Activated T-helper 2 cell treated with anti-CD3 and anti-CD28 coated beads, Interferon-gamma antibody, Interleukin-2, Interleukin-4, amounts not matched to agents 10 μg/mL and 5 μg/mL and 100 μg/mL, durations not matched to agents 14 hours and 24 hours and 36 hours (primary cell): ENCODE measurements at regions not wholly inside any gene's neighbourhood (a gene's known extent, or its start where the extent isn't known, plus 50 kb on each side); places are given as distances from the start of the nearest gene placed in this dataset.

ENCODE experiments used
- DNase-seq: peaks from one replicate; pipeline ENCODE4 v3.0.0; 2021; ENCODE audit warnings: low spot score
- H3K27ac Mint-ChIP-seq: one replicate; pipeline ENCODE4 v1.8.0; 2021; ENCODE audit warnings: mixed read lengths
- H3K27me3 Mint-ChIP-seq: one replicate; pipeline ENCODE4 v1.8.0; 2021; ENCODE audit warnings: low read depth, mixed read lengths
- H3K36me3 Mint-ChIP-seq: one replicate; pipeline ENCODE4 v1.8.0; 2021; ENCODE audit warnings: low read depth, mixed read lengths
- H3K4me1 Mint-ChIP-seq: one replicate; pipeline ENCODE4 v1.8.0; 2021; ENCODE audit warnings: low read depth, mixed read lengths
- H3K4me3 Mint-ChIP-seq: one replicate; pipeline ENCODE4 v1.8.0; 2021; ENCODE audit warnings: low read depth, mild to moderate bottlenecking, moderate library complexity, mixed read lengths
- H3K9me3 Mint-ChIP-seq: one replicate; pipeline ENCODE4 v1.8.0; 2021; ENCODE audit warnings: mixed read lengths
- intact Hi-C: fragments of 100-400 bp; cut with micrococcal nuclease; formaldehyde crosslinking; loops from one replicate; pipeline ENCODE4 v1.15.1; 2023

- intact Hi-C loops: no loop called here
- H3K27ac Mint-ChIP-seq: no peak overlapping the region
- H3K4me1 Mint-ChIP-seq: no peaks in the 10 kb centered on the region
- no peaks in the 10 kb centered on the region for H3K36me3 Mint-ChIP-seq
- peaks cover 42% of the 10 kb centered on the region for H3K9me3 Mint-ChIP-seq
- no peak overlapping the region for H3K4me3 Mint-ChIP-seq
- DNase-seq: no peak
- no peaks in the 10 kb centered on the region for H3K27me3 Mint-ChIP-seq
Measured at GRCh38 chr17:52837492-52837891, 679.0 kb upstream of the CA10 start.

GRCh38 chr17:52831536-52831935, 673.0 kb upstream of the CA10 start:
- Mint-ChIP-seq H3K27me3 (no peaks in the 10 kb centered on the region), H3K36me3 (no peaks in the 10 kb centered on the region), H3K4me1 (no peaks in the 10 kb centered on the region), H3K27ac (no peak overlapping the region), H3K4me3 (no peak overlapping the region), H3K9me3 (peaks cover 15% of the 10 kb centered on the region)
- no peak for DNase-seq
- intact Hi-C loops: no loop called here

GRCh38 chr17:52828621-52829020, 670.1 kb upstream of the CA10 start:
- intact Hi-C loops: no loop called here
- Mint-ChIP-seq H3K9me3 (peaks cover 14% of the 10 kb centered on the region), H3K27ac (no peak overlapping the region), H3K4me3 (no peak overlapping the region), H3K36me3 (no peaks in the 10 kb centered on the region), H3K4me1 (no peaks in the 10 kb centered on the region), H3K27me3 (no peaks in the 10 kb centered on the region)
- DNase-seq: no peak

GRCh38 chr17:52827526-52827925, 669.0 kb upstream of the CA10 start:
- Mint-ChIP-seq H3K9me3 (peaks cover 8% of the 10 kb centered on the region), H3K4me1 (no peaks in the 10 kb centered on the region), H3K27me3 (no peaks in the 10 kb centered on the region), H3K4me3 (no peak overlapping the region), H3K27ac (no peak overlapping the region), H3K36me3 (no peaks in the 10 kb centered on the region)
- intact Hi-C loops: no loop called here
- DNase-seq: no peak

- Mint-ChIP-seq H3K9me3 (peaks cover 13% of the 10 kb centered on the region), H3K27ac (no peak overlapping the region), H3K27me3 (no peaks in the 10 kb centered on the region), H3K4me3 (no peak overlapping the region), H3K4me1 (no peaks in the 10 kb centered on the region), H3K36me3 (no peaks in the 10 kb centered on the region)
- intact Hi-C loops: no loop called here
- no peak for DNase-seq
Measured at GRCh38 chr17:52824542-52824941, 666.0 kb upstream of the CA10 start.

- H3K27ac Mint-ChIP-seq: no peak overlapping the region
- intact Hi-C loops: no loop called here
- no peaks in the 10 kb centered on the region for H3K4me1 Mint-ChIP-seq
- H3K4me3 Mint-ChIP-seq: no peak overlapping the region
- H3K9me3 Mint-ChIP-seq: peaks cover 13% of the 10 kb centered on the region
- H3K27me3 Mint-ChIP-seq: no peaks in the 10 kb centered on the region
- no peaks in the 10 kb centered on the region for H3K36me3 Mint-ChIP-seq
- DNase-seq: no peak
Measured at GRCh38 chr17:52823155-52823554, 664.6 kb upstream of the CA10 start.

GRCh38 chr17:52790359-52790955, 631.9 kb upstream of the CA10 start:
- Mint-ChIP-seq H3K27me3 (no peaks in the 10 kb centered on the region), H3K36me3 (no peaks in the 10 kb centered on the region), H3K4me3 (no peak overlapping the region), H3K4me1 (no peaks in the 10 kb centered on the region), H3K9me3 (peaks cover 14% of the 10 kb centered on the region), H3K27ac (no peak overlapping the region)
- DNase-seq: no peak
- intact Hi-C loops: no loop called here

GRCh38 chr17:52789829-52790228, 631.3 kb upstream of the CA10 start:
- Mint-ChIP-seq H3K36me3 (no peaks in the 10 kb centered on the region), H3K27ac (no peak overlapping the region), H3K4me1 (no peaks in the 10 kb centered on the region), H3K27me3 (no peaks in the 10 kb centered on the region), H3K4me3 (no peak overlapping the region), H3K9me3 (peaks cover 18% of the 10 kb centered on the region)
- no peak for DNase-seq
- intact Hi-C loops: no loop called here

- no peak overlapping the region for H3K4me3 Mint-ChIP-seq
- no peak overlapping the region for H3K27ac Mint-ChIP-seq
- no peaks in the 10 kb centered on the region for H3K27me3 Mint-ChIP-seq
- H3K4me1 Mint-ChIP-seq: no peaks in the 10 kb centered on the region
- peaks cover 12% of the 10 kb centered on the region for H3K9me3 Mint-ChIP-seq
- no peaks in the 10 kb centered on the region for H3K36me3 Mint-ChIP-seq
- intact Hi-C loops: no loop called here
- DNase-seq: no peak
Measured at GRCh38 chr17:52776234-52776633, 617.7 kb upstream of the CA10 start.

- no peak for DNase-seq
- H3K27me3 Mint-ChIP-seq: no peaks in the 10 kb centered on the region
- H3K36me3 Mint-ChIP-seq: no peaks in the 10 kb centered on the region
- no peak overlapping the region for H3K4me3 Mint-ChIP-seq
- intact Hi-C loops: no loop called here
- no peaks in the 10 kb centered on the region for H3K4me1 Mint-ChIP-seq
- peaks cover 26% of the 10 kb centered on the region for H3K9me3 Mint-ChIP-seq
- no peak overlapping the region for H3K27ac Mint-ChIP-seq
Measured at GRCh38 chr17:52762794-52763167, 604.3 kb upstream of the CA10 start.

GRCh38 chr17:52762147-52762793, 603.8 kb upstream of the CA10 start:
- H3K4me3 Mint-ChIP-seq: no peak overlapping the region
- intact Hi-C loops: no loop called here
- peaks cover 23% of the 10 kb centered on the region for H3K9me3 Mint-ChIP-seq
- no peaks in the 10 kb centered on the region for H3K4me1 Mint-ChIP-seq
- DNase-seq: no peak
- no peaks in the 10 kb centered on the region for H3K27me3 Mint-ChIP-seq
- H3K36me3 Mint-ChIP-seq: no peaks in the 10 kb centered on the region
- no peak overlapping the region for H3K27ac Mint-ChIP-seq

- H3K27me3 Mint-ChIP-seq: no peaks in the 10 kb centered on the region
Measured at GRCh38 chr17:52759864-52760263, 601.4 kb upstream of the CA10 start.

GRCh38 chr17:52758481-52758880, 600.0 kb upstream of the CA10 start:
- H3K9me3 Mint-ChIP-seq: no peaks in the 10 kb centered on the region
- no peak overlapping the region for H3K4me3 Mint-ChIP-seq
- no peaks in the 10 kb centered on the region for H3K27me3 Mint-ChIP-seq
- DNase-seq: no peak
- H3K27ac Mint-ChIP-seq: no peak overlapping the region
- no peaks in the 10 kb centered on the region for H3K4me1 Mint-ChIP-seq
- intact Hi-C loops: no loop called here
- H3K36me3 Mint-ChIP-seq: no peaks in the 10 kb centered on the region

More at GRCh38 chr17:52759864-52760263, 601.4 kb upstream of the CA10 start:
- Mint-ChIP-seq H3K36me3 (no peaks in the 10 kb centered on the region), H3K27ac (no peak overlapping the region), H3K4me3 (no peak overlapping the region), H3K9me3 (peaks cover 6% of the 10 kb centered on the region), H3K4me1 (no peaks in the 10 kb centered on the region)
- no peak for DNase-seq
- intact Hi-C loops: no loop called here

- Mint-ChIP-seq H3K4me3 (no peak overlapping the region), H3K9me3 (peaks cover 6% of the 10 kb centered on the region), H3K27me3 (no peaks in the 10 kb centered on the region), H3K27ac (no peak overlapping the region), H3K36me3 (no peaks in the 10 kb centered on the region), H3K4me1 (no peaks in the 10 kb centered on the region)
- intact Hi-C loops: no loop called here
- DNase-seq: no peak
Measured at GRCh38 chr17:52756746-52757145, 598.2 kb upstream of the CA10 start.
